T-helper 1 cell treated with Interleukin-12 subunit alpha and Interleukin-12 subunit beta and Interleukin-4 antibody, amounts not matched to agents 30 μg/mL and 1 μg/mL, for 36 hours (primary cell): ENCODE measurements at regions not wholly inside any gene's neighbourhood (a gene's known extent, or its start where the extent isn't known, plus 50 kb on each side); places are given as distances from the start of the nearest gene placed in this dataset.

Experiments used
- H3K27ac Mint-ChIP-seq: one replicate; pipeline ENCODE4 v1.8.0; 2021; ENCODE audit warnings: mild to moderate bottlenecking, mixed read lengths
- H3K27me3 Mint-ChIP-seq: one replicate; pipeline ENCODE4 v1.8.0; 2021; ENCODE audit warnings: low read depth, mixed read lengths
- H3K36me3 Mint-ChIP-seq: one replicate; pipeline ENCODE4 v1.8.0; 2021; ENCODE audit warnings: low read depth, mixed read lengths
- H3K4me1 Mint-ChIP-seq: one replicate; pipeline ENCODE4 v1.8.0; 2021; ENCODE audit warnings: low read depth, mixed read lengths
- H3K4me3 Mint-ChIP-seq: one replicate; pipeline ENCODE4 v1.8.0; 2021; ENCODE audit warnings: mild to moderate bottlenecking, moderate library complexity, mixed read lengths
- H3K9me3 Mint-ChIP-seq: one replicate; pipeline ENCODE4 v1.8.0; 2021; ENCODE audit warnings: mixed read lengths

- Mint-ChIP-seq H3K4me3 (no peak overlapping the region), H3K27me3 (peaks cover 11% of the 10 kb centered on the region), H3K27ac (no peak overlapping the region), H3K36me3 (no peaks in the 10 kb centered on the region), H3K9me3 (no peaks in the 10 kb centered on the region), H3K4me1 (no peaks in the 10 kb centered on the region)
Observed at GRCh38 chr14:55954108-55954507, 164.1 kb upstream of the PELI2 start.

- peaks cover 4% of the 10 kb centered on the region for H3K27me3 Mint-ChIP-seq
- H3K4me1 Mint-ChIP-seq, result no peaks in the 10 kb centered on the region
- no peaks in the 10 kb centered on the region for H3K9me3 Mint-ChIP-seq
- no peaks in the 10 kb centered on the region for H3K36me3 Mint-ChIP-seq
- no peak overlapping the region for H3K27ac Mint-ChIP-seq
- H3K4me3 Mint-ChIP-seq, result no peak overlapping the region
Observed at GRCh38 chr14:55955175-55955574, 163.0 kb upstream of the PELI2 start.

GRCh38 chr14:55957950-55958349, 160.3 kb upstream of the PELI2 start:
- Mint-ChIP-seq H3K4me1 (no peaks in the 10 kb centered on the region), H3K27ac (no peak overlapping the region), H3K4me3 (no peak overlapping the region), H3K9me3 (no peaks in the 10 kb centered on the region), H3K27me3 (peaks cover 12% of the 10 kb centered on the region), H3K36me3 (no peaks in the 10 kb centered on the region)

- Mint-ChIP-seq H3K27ac (no peak overlapping the region), H3K36me3 (no peaks in the 10 kb centered on the region), H3K4me3 (no peak overlapping the region), H3K9me3 (no peaks in the 10 kb centered on the region), H3K27me3 (peaks cover 21% of the 10 kb centered on the region), H3K4me1 (no peaks in the 10 kb centered on the region)
Observed at GRCh38 chr14:55963295-55963694, 154.9 kb upstream of the PELI2 start.

GRCh38 chr14:55964091-55964490, 154.1 kb upstream of the PELI2 start:
- no peak overlapping the region for H3K4me3 Mint-ChIP-seq
- peaks cover 21% of the 10 kb centered on the region for H3K27me3 Mint-ChIP-seq
- no peak overlapping the region for H3K27ac Mint-ChIP-seq
- H3K4me1 Mint-ChIP-seq, result no peaks in the 10 kb centered on the region
- no peaks in the 10 kb centered on the region for H3K36me3 Mint-ChIP-seq
- no peaks in the 10 kb centered on the region for H3K9me3 Mint-ChIP-seq

GRCh38 chr14:55964821-55965220, 153.4 kb upstream of the PELI2 start:
- no peaks in the 10 kb centered on the region for H3K4me1 Mint-ChIP-seq
- H3K4me3 Mint-ChIP-seq, result no peak overlapping the region
- no peak overlapping the region for H3K27ac Mint-ChIP-seq
- peaks cover 25% of the 10 kb centered on the region for H3K27me3 Mint-ChIP-seq
- H3K9me3 Mint-ChIP-seq, result no peaks in the 10 kb centered on the region
- no peaks in the 10 kb centered on the region for H3K36me3 Mint-ChIP-seq

- peaks cover 19% of the 10 kb centered on the region for H3K27me3 Mint-ChIP-seq
- H3K27ac Mint-ChIP-seq, result no peak overlapping the region
- H3K4me3 Mint-ChIP-seq, result no peak overlapping the region
- no peaks in the 10 kb centered on the region for H3K36me3 Mint-ChIP-seq
- H3K4me1 Mint-ChIP-seq, result no peaks in the 10 kb centered on the region
- H3K9me3 Mint-ChIP-seq, result no peaks in the 10 kb centered on the region
Observed at GRCh38 chr14:55965851-55966250, 152.4 kb upstream of the PELI2 start.

GRCh38 chr14:55968741-55969140, 149.5 kb upstream of the PELI2 start:
- no peak overlapping the region for H3K27ac Mint-ChIP-seq
- H3K9me3 Mint-ChIP-seq, result no peaks in the 10 kb centered on the region
- H3K27me3 Mint-ChIP-seq, result peaks cover 9% of the 10 kb centered on the region
- no peak overlapping the region for H3K4me3 Mint-ChIP-seq
- H3K4me1 Mint-ChIP-seq, result no peaks in the 10 kb centered on the region
- no peaks in the 10 kb centered on the region for H3K36me3 Mint-ChIP-seq

- H3K4me1 Mint-ChIP-seq, result no peaks in the 10 kb centered on the region
- H3K27me3 Mint-ChIP-seq, result peaks cover 4% of the 10 kb centered on the region
- H3K4me3 Mint-ChIP-seq, result no peak overlapping the region
- H3K36me3 Mint-ChIP-seq, result no peaks in the 10 kb centered on the region
- H3K27ac Mint-ChIP-seq, result no peak overlapping the region
- no peaks in the 10 kb centered on the region for H3K9me3 Mint-ChIP-seq
Observed at GRCh38 chr14:55973285-55973800, 144.9 kb upstream of the PELI2 start.

- no peak overlapping the region for H3K4me3 Mint-ChIP-seq
- peaks cover 4% of the 10 kb centered on the region for H3K27me3 Mint-ChIP-seq
- H3K27ac Mint-ChIP-seq, result no peak overlapping the region
- H3K36me3 Mint-ChIP-seq, result no peaks in the 10 kb centered on the region
- H3K9me3 Mint-ChIP-seq, result no peaks in the 10 kb centered on the region
- H3K4me1 Mint-ChIP-seq, result no peaks in the 10 kb centered on the region
Observed at GRCh38 chr14:55973911-55974630, 144.1 kb upstream of the PELI2 start.

- Mint-ChIP-seq H3K36me3 (no peaks in the 10 kb centered on the region), H3K9me3 (no peaks in the 10 kb centered on the region), H3K27ac (no peak overlapping the region), H3K4me3 (no peak overlapping the region), H3K4me1 (no peaks in the 10 kb centered on the region), H3K27me3 (no peaks in the 10 kb centered on the region)
Observed at GRCh38 chr14:55975281-55975910, 142.8 kb upstream of the PELI2 start.

- no peaks in the 10 kb centered on the region for H3K27me3 Mint-ChIP-seq
- no peak overlapping the region for H3K27ac Mint-ChIP-seq
Observed at GRCh38 chr14:55976219-55976618, 142.0 kb upstream of the PELI2 start.

GRCh38 chr14:55976655-55977054, 141.6 kb upstream of the PELI2 start:
- H3K4me3 Mint-ChIP-seq, result no peak overlapping the region
- no peaks in the 10 kb centered on the region for H3K9me3 Mint-ChIP-seq
- no peaks in the 10 kb centered on the region for H3K4me1 Mint-ChIP-seq
- H3K36me3 Mint-ChIP-seq, result no peaks in the 10 kb centered on the region
- H3K27me3 Mint-ChIP-seq, result no peaks in the 10 kb centered on the region
- no peak overlapping the region for H3K27ac Mint-ChIP-seq

More at GRCh38 chr14:55976219-55976618, 142.0 kb upstream of the PELI2 start:
- Mint-ChIP-seq H3K36me3 (no peaks in the 10 kb centered on the region), H3K4me1 (no peaks in the 10 kb centered on the region), H3K4me3 (no peak overlapping the region), H3K9me3 (no peaks in the 10 kb centered on the region)

- Mint-ChIP-seq H3K4me3 (no peak overlapping the region), H3K9me3 (no peaks in the 10 kb centered on the region), H3K4me1 (no peaks in the 10 kb centered on the region), H3K27ac (no peak overlapping the region), H3K27me3 (no peaks in the 10 kb centered on the region), H3K36me3 (no peaks in the 10 kb centered on the region)
Observed at GRCh38 chr14:55977392-55978150, 140.6 kb upstream of the PELI2 start.

GRCh38 chr14:55979096-55979495, 139.1 kb upstream of the PELI2 start:
- no peak overlapping the region for H3K4me3 Mint-ChIP-seq
- H3K4me1 Mint-ChIP-seq, result no peaks in the 10 kb centered on the region
- H3K9me3 Mint-ChIP-seq, result no peaks in the 10 kb centered on the region
- no peak overlapping the region for H3K27ac Mint-ChIP-seq
- no peaks in the 10 kb centered on the region for H3K36me3 Mint-ChIP-seq
- no peaks in the 10 kb centered on the region for H3K27me3 Mint-ChIP-seq
